ENCODE measurements at regions not wholly inside any gene's neighbourhood (a gene's known extent, or its start where the extent isn't known, plus 50 kb on each side); places are given as distances from the start of the nearest gene placed in this dataset.

DNA sequence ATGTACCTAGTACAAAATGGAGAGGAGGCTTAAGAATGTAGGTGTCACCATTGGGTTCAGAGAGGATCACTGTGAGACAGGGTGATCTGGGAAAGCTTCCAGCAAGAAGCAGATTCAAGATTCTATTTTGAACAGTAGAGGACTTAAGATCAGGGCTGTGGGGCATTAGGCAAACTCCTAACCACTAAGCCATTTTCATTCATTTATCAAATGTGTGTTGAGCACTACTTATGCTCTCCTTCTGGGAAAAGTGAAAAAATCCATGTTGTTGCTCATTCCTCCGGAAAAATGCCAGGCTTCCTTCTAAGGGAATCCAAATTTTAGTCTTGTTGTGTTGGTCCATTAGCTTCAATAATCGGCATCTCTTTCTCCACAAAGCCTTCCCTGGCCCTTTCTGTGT lies 163.4 kb downstream of the NUAK1 start:
- DNase-seq, result no peak

DNA sequence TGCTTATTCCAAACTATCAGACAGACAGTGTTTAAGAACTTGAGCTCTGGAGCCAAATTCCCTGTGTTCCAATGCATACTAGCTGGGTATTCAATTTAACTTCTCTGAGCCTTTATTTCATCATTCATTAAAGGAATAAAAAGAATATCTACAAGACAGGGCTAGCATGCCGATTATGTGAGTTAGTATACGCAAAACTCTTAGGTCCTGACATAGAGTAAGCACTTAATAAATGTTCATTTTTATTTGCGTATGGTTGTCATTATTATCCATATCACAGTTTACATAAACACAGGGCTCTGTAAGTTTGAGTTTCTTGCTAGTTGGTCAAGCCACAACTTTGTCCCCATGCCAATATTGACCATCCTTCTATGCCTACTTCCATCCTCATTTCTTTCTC lies 161.5 kb downstream of the NUAK1 start:
- no peak for DNase-seq

DNA sequence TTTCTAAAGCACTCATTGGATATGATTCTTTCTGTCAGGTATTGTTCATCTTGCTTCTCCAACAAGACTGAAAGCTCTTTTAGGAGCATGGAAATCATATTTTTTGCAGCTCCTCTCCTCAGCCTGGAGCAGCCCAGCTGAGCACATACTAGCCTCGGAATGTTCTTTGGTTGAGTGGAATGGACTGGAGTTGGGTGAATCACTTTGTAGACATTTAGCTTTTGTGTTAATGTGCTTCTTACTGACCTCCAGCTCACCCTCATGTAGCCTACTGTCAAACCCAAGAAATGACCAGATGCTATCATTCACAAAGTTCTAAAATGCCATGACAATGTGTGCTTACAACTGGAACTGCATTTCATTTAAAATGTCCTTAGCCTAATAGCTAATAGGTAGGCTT lies 161.1 kb downstream of the NUAK1 start:
- no peak for DNase-seq

DNA sequence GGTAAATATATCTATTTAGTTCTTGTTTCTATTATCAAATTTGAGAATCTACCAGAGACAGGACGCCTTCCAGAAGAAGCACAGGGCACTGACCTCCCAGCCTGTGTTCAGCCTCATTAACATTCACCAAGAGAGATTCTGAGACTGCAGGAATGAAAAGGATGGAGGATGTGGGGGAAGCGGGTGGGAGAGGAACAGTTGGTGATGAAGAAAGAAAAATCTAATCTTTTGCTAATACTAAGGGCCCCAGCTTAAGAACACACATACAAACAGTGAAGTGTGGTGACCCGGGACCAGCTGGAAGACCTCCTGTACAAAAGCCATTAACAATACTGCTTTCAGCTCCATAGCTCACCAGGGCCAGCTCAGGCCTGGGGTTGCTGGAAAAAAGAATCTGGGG lies 160.5 kb downstream of the NUAK1 start:
- DNase-seq, result no peak

DNA sequence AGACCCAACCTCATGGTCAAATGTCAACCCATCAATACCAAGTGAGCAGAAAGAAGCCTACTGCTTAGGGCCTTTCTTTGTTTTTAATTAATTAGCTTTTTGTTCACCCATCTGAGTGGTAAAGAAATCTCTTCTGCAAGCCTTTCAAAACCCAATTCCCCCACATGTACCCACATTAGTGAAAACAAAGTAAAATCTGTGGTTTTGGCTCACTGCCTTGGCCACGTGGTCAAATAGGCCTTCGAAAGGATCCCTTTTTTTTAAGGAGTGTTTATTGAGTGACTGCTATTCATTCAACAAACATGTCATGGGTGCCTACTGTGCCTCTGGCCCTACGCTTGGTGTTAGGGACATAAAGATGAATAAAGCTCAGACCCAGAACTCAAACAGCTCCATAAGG lies 160.1 kb downstream of the NUAK1 start:
- no peak for DNase-seq

DNA sequence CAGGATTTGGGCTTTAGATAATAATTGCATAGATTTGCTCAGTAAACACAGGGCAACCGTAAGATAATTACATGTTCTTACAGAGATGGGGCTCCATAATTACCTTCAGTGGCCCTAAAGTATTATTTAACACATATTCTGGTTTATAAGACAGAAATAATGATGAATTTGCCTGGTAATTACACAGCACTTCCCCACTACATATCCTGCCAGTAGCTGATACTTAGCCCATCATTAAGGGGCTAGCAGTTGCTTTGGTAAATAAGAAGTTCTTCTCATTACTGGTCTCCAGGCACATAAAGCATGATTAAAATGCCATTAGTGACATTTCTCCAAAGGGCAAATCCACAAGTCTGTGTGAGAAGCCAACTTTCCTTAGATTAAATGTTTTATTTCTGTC lies 158.7 kb downstream of the NUAK1 start:
- DNase-seq, result peak; percentile 89

DNA sequence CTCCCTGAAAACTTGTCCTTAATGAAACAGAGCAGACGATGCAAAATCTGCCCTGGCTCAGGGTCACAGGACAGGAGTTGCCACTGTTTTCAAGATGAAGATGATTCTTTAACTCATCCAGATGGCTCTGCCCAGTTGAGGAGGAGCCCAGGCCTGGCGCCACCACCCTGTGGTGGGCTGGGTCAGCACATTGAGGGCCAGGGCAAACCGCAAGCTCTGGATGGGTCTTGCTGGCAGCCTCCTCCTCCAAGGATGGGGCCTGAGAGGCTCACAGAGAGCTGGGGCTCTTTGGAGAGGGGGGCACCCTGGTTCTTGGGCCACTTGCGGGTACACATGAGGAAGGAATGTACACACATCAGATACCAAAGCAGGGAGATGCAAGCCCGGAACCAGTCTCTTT lies 158.2 kb downstream of the NUAK1 start:
- no peak for DNase-seq

DNA sequence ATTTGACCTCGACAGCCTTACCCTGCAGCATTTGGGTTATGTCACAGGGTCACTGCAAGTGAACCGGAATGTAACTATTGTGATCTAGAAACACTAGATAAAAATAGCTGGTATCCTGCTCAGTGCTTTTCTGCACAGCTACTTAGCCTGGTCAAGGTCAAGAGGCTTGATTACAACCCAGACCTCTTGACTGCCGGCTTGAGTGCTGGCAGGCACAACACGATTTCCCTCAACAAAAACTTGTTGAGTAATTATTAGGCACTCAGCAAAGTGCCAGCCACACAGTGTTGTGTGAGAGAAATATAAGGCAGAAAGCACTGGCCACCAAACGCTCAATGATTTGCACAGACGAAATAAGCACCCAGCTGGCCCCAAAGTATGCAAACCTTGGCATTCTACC lies 156.7 kb downstream of the NUAK1 start:
- DNase-seq, result peak; percentile 64

DNA sequence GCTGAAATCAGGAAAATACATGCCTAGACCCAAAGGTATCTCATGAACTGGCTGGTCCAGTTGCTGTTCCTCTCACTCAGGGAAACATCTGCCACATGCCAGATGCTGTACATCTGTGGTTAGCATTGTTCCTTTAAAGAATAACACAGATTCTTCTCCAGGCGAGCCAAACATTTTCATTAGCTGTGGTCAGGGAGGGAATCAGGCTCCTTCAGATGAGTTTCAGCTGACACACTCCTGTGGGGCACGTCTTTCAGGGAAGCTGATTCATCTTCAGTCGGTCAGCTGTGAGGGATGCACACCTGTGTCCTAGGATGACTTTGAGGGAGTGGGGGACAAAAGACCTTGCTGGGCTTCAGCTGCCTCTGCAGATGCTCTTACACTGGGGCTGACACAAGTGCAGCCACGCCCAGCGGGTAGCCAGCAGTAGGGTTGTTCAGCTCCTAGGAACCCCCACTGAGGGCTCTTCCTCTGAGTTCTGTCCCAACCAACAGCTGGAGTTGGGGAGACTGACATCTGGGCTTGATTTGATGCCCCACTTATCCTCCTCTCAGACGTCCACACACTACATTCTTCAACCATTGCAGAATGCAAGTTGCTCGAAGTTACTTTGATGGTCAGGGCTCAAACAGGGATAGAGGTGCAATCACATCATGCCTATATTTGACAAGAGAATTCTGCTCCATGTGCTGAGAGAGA lies 155.0 kb downstream of the NUAK1 start:
- DNase-seq, result no peak

DNA sequence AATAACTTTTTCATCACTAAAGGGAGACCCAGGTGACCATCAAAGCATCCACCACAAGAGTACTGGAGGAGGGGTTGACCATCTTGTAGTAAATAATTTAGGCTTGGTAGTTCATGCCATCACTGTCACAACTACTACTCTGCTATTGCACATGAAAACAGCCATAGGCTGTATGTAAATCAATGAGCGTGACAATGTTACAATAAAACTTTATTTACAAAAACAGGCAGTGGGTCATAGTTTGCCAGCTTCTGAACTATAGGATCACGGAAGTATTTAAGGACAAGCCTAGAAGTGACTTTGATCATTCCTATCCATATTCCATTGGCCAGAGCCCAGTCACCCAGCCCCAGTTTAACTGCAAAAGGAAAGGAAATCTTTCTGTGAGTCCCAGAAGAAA lies 153.4 kb downstream of the NUAK1 start:
- DNase-seq, result no peak

DNA sequence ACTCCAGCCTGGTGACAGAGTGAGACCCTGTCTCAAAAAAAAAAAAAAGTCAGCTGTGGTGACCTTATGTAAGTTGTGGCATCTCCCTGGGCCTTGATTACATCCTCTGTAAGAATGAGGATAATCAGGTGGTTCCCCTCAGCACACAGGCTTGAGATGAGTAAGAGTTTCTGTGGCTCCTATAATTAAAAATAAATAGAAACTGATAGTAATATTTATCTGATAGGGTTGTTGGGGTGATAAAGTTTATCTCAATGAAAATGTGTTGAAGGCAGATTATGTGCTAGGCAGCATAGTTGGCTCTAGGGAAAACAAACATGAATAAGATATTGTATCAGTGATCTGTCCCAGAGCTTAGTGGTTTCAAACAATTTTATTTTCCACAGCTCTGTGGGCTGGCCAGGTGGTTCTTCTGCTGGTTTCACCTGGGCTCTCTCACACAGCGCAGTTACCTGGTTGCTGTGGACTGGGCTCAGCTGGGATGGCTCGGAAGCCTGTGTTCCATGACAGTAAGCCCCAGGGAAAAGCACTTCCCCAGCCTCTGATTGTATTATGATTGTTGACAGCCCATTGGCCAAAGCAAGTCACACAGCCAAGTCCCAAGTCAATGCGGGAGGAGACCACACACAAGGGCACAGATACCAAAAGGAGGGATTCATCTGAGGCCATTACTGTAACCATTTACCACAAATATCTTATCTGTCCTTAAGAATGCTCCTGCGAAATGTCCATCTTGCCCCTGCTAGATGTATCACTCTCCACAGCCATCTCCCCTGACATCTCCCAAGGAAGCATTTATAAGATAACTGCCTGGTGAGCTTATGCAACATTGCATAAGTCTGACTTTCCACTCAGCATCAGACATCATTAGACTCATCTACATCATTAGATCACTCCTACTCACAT lies 151.7 kb downstream of the NUAK1 start:
- DNase-seq, result no peak

DNA sequence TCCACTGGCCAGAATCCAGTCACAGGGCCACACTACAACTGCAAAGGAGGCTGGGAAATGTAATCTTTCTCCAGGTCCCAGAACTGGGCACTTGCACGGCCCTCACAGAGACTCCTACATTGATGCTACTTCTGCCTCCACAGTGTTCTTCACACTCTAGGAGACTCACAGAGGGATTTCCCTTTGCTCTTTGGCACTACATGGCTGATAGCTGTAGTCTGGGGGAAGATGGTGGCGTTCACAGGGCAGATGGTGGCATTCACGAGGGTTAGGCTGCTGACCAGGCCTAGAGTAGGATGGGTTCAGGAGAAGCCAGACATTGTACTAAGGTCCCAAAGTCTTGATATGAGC lies 151.1 kb downstream of the NUAK1 start:
- DNase-seq, result no peak

DNA sequence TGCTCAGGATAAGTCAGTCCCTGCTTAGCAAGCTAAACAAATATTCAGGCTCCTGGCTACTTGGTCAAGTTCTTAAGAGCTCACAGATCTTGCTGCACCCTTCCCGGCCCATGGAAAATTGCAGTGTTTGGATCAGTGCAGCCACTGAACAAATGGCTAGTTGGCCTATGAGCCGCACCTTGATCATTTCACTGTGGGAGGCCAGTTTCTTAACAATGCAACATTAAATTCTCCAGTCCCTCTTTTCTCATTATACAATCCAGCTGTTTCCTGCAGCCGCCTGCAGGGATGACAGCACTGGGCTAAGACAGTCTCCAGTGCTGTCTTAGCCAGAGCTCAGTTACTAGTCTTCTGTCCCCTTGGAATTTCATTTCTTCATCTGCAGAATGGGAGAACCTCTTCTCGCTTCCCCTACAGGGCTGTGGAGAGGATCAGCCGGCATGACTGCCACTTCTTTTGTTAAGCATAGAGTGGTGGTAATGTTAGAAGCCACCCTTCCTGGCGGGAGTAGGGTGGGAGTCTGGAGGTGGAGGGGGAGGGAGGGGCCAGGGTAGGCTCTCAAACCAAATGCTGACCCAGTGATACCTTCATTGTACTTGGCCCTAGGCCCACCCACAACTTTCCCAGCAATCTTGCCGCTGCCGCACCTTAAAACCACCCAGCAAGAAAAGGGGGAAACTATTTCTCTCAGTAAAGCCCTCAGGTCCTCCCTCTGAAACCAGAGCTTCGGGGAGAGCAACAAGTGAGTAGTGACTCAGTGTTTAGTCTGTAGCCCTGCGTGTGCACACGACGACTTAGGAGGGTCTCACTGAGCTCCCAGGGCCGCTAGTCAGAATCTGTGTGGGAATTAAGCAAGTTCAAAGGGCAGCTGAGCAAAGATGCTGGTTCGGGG lies 145.7 kb downstream of the NUAK1 start:
- DNase-seq, result no peak

DNA sequence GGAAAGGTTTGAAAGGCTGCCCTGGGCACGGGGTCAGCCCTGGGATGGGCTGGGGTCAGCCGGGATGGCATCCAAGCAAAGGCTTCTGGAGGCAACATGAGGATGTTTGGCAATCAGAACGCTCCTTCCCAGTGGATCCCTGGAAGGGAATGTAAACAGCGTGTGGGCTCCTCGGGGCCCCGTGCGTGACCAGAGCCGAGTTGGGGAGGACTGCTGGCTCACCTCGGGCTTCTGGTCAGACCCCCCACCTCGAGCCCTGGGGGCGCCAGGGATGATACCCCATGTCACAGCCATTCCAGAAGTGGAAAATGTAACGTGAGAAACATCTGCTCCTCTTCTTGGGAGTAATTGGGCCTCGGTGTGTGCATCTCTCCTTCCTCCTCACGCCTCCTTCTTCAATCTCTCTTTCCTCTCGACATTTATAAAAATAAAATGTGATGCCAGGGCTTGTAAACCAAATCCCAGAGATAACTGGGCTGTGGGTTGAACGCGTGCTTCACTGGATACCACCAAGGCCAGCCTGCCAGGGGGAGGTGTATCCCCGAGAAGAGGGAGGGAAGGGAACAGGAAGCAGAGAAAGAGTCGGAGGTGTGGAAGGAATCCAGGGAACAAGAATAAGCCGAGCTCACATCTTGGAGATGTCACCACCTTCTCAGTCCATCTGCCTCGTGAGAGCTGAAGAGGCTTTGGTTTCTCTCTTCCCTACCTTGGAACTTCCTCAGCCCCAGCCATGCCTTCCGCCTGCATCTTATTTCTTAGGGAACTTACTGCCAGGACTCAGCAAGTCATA lies 144.8 kb downstream of the NUAK1 start:
- no peak for DNase-seq

DNA sequence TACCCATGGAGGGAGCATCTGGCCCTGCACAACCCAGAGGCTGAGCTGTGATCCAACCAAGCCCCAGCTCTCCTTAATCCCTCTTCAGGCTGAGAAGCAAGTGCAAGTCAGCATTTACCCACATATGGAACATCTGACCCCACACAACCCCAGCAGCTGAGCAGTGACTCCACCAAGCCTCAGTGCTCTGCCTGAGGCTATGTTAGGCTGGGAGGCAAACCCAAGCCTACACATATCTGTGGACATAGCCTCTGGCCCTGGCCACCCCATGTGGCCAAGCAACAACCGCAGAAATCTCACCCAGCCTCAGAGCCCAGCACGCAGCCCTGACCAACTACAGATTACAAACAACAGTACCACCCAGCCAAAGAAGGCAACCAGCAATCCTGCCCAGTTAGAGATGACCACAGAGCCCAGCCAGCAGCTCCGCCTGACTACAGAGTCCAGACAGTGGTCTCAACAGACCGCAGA lies 142.8 kb downstream of the NUAK1 start:
- DNase-seq, result no peak

DNA sequence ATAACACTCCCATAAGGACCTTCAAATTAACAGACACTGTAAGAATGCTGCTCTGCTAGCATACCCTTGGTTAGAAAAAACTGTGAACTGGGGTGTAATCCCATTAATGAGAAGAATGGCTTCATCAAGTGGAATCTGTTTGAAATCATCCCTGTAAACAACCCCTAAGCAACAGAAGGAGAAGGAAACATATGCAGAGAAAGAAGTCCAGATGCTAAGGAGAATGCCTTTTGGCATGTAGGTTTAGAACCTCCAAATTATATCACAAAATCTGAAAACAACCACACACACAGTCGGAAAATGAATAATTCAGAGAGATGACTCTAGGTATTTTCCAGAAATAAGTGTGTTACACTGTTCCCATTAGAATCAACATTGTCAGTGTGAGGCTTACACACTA lies 140.2 kb downstream of the NUAK1 start:
- DNase-seq, result no peak

DNA sequence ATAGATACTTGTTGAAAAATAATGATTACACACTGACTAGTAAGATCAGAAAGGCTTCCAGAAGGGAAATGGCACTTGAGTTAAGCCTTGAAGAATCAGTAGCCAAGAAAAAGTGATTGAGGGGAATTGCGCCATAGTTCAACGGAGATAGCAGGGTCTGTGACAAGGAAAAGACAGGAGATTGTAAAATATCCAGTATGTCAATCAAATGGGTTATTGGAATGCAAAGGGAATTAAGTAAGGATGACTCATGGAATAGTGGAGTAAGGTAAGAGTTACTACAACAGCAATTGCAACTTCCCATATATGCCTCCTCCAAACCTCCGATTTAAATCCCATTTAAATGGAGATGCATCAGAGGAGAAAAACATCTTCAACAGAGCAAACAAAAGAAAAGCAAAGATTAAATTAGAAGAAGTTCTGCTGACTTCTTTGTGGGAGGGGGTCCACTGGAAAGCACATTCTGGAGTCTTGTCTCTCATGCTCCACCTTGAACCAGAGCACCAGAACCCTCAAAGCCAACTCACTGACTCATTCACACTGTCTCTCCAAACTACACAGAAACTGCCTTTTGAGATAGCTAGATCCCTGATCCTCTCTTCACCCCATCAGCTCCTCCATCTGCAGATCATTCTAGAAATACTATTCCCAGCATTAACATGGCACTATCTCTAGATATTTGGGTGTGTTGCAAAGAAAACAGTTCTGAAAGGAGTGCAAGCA lies 138.2 kb downstream of the NUAK1 start:
- no peak for DNase-seq

DNA sequence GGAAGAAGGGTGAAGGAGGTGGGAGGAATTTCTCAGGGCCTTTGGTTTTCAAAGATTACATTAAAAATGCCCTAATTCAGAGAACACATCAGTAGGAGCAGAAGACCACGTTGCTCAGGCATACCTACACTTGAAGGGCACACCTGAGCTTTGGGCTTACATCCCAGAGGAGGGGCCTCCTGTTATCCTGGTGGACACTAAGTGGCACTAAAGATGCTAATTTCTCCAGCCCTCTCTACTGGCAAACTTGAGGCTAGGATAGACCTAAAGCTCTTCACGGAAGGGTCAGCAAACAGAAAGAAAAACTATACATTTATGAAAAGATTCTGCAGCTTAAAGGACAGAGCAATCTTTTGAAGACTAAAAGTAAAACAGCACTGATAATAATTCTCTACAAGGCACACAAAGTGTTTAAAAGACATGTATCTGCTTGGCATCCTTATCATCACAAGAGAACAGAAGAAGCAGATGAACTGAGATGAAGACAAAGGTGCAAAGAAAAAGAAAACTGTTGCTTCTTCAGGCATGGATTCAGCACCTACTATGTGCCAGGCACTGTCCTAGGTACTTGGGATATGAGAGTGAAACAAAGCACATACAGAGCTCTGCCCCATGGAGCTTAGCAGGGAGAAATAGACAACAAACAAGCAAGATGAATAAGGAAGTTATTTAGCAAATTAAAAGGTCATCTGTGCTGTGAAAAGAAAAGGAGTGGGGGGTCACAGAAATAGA lies 137.5 kb downstream of the NUAK1 start:
- no peak for DNase-seq

DNA sequence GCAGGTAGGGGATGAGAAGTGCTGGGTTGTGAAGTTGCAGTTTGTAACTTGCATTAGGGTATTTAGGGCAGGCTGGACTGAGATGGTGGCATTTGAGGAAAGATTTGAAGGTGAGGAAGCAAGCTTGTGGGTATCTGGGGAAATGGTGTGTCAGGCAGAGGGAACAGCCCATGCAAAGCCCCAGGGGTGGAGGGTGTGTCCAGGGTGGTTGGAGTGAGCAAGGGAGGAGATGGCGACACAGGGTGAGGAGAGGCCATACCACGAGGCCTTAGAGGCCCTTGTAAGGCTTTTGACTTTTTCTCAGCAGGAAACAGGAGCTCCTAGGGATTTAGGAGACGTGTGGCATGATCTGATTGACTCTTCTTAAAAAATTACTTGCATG lies 136.9 kb downstream of the NUAK1 start:
- no peak for DNase-seq

DNA sequence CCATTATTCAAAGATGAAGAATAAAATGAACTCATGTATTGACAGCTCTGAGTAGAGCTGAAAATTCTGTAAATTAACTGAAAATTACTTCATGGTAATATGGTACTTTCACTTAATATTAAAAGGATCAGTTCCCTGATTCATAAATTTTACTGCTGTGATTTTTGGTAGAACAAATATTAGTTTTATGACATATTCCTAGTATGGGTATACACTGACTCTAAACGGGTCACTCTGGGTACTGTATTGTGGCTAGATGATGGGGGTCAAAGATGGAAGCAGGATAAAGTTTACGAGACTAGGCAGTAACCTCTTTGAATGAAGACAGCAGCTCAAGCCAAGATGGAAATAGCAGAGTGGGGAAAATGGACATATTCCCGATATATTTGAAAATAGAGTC lies 135.5 kb downstream of the NUAK1 start:
- DNase-seq, result no peak

DNA sequence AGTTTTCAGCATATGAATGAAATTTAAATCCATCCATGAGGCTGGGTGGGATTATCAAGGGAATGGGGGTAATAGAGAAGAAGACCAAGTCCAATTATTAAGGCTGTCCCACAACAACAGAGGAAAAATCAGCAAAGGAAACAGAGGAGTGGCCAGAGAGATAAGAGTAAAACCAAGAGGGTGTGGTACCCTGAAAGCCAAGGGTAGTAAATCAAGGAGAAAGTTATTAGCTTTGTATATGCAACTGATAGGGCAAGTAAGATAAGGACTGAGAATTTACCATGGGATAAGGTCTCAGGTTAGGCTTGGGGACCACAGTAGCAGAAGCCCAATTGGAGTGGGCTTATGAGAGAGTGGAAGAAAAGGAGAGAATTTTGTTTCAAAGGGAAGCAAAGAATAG lies 134.5 kb downstream of the NUAK1 start:
- no peak for DNase-seq
